B cell (primary cell): ENCODE measurements at regions not wholly inside any gene's neighbourhood (a gene's known extent, or its start where the extent isn't known, plus 50 kb on each side); places are given as distances from the start of the nearest gene placed in this dataset.

Experiments
- ATAC-seq: fragments of 200-7000 bp; cut with Tn5 transposase; one replicate; pipeline ENCODE4 v1.10.0; 2021; ENCODE audit warnings: low read depth, mild to moderate bottlenecking, moderate number of reproducible peaks, moderate library complexity
- CTCF ChIA-PET: fragments of 350-600 bp; sonication (Branson Sonifier 250); formaldehyde crosslinking; loops from one replicate; lab custom pipeline; 2021; ENCODE audit warnings: antibody characterized with exemption, inconsistent platforms; lab: Charles Lee
- POLR2A ChIA-PET: fragments of 350-600 bp; sonication (Branson Sonifier 250); formaldehyde crosslinking; loops from one replicate; lab custom pipeline; 2021; ENCODE audit warnings: antibody characterized with exemption; lab: Charles Lee
- DNase-seq: peaks from one replicate; pipeline ENCODE4 v3.0.0; 2013
- H2AFZ ChIP-seq: 2 replicates; pipeline ENCODE4 v1.6.1; 2012; ENCODE audit warnings: mild to moderate bottlenecking, low read depth, low read length; ENCODE audit not compliant: insufficient read depth, poor library complexity, severe bottlenecking
- H3K27ac ChIP-seq, 2 donors: 1 replicate in 1 of 2; 2 replicates in 1 of 2; pipeline ENCODE4 v1.5.1; 2012 to 2013; ENCODE audit warnings: low read length in 2 of 2, mild to moderate bottlenecking in 2 of 2, moderate library complexity in 1 of 2
- H3K27me3 ChIP-seq, 4 experiments: fragments of 200-600 bp in 1 of 4; sonication (generic) in 1 of 4; replicated peaks in 1 of 4; 1 replicate in 2 of 4; 2 replicates in 2 of 4; pipeline versions ENCODE4 v1.6.1 to v1.7.0; 2013 to 2016; ENCODE audit warnings: low read length in 3 of 4, mild to moderate bottlenecking in 2 of 4, mixed read lengths in 1 of 4, moderate library complexity in 1 of 4; ENCODE audit not compliant: insufficient read depth in 4 of 4, control insufficient read depth in 3 of 4; ENCODE audit errors: control extremely low read depth in 1 of 4
- H3K36me3 ChIP-seq, 2 experiments: replicated peaks in 1 of 2; 1 replicate in 1 of 2; 2 replicates in 1 of 2; pipeline versions ENCODE4 v1.6.1 to v1.7.1; 2013; ENCODE audit warnings: low read length in 1 of 2; ENCODE audit not compliant: insufficient read depth in 2 of 2, control insufficient read depth in 1 of 2; ENCODE audit errors: control extremely low read depth in 1 of 2, extremely low read depth in 1 of 2
- H3K4me1 ChIP-seq, 2 donors: fragments of 200-600 bp in 1 of 2; sonication (generic) in 1 of 2; 1 replicate in 1 of 2; 2 replicates in 1 of 2; pipeline versions ENCODE4 v1.5.1 to v1.6.1; 2013 to 2017; ENCODE audit warnings: low read length in 2 of 2; ENCODE audit not compliant: control insufficient read depth in 2 of 2, insufficient read depth in 2 of 2
- H3K4me2 ChIP-seq: replicated peaks from 2 replicates; pipeline ENCODE3; 2012; ENCODE audit warnings: mild to moderate bottlenecking, low read depth, low read length; ENCODE audit not compliant: poor library complexity, severe bottlenecking
- H3K4me3 ChIP-seq, 5 experiments: fragments of 200-600 bp in 1 of 5; sonication (generic) in 1 of 5; 1 replicate in 3 of 5; 2 replicates in 2 of 5; pipeline versions ENCODE4 v1.5.1 to v1.7.0; 2011 to 2016; ENCODE audit warnings: low read length in 4 of 5, mild to moderate bottlenecking in 4 of 5, low read depth in 2 of 5, control low read depth in 1 of 5, moderate library complexity in 1 of 5; ENCODE audit not compliant: insufficient read depth in 1 of 5; ENCODE audit errors: control extremely low read depth in 1 of 5, extremely low read depth in 1 of 5
- H3K79me2 ChIP-seq: fragments of 200-600 bp; sonication (generic); one replicate; pipeline ENCODE4 v1.6.0; 2016; ENCODE audit warnings: low read length; ENCODE audit not compliant: control insufficient read depth, insufficient read depth
- H3K9ac ChIP-seq: fragments of 200-600 bp; sonication (generic); 2 replicates; pipeline ENCODE4 v1.6.1; 2017; ENCODE audit warnings: mild to moderate bottlenecking, low read length, moderate library complexity
- H3K9me3 ChIP-seq, 3 donors: one replicate each; pipeline versions ENCODE4 v1.6.1 to v1.7.1; 2013; ENCODE audit warnings: low read length in 2 of 3; ENCODE audit not compliant: control insufficient read depth in 2 of 3, insufficient read depth in 1 of 3; ENCODE audit errors: control extremely low read depth in 1 of 3
- H4K20me1 ChIP-seq: 2 replicates; pipeline ENCODE4 v1.6.0; 2012; ENCODE audit warnings: mild to moderate bottlenecking, low read length; ENCODE audit not compliant: insufficient read depth, control insufficient read depth, poor library complexity, severe bottlenecking
- H3K27ac Mint-ChIP-seq: one replicate; pipeline ENCODE4 v1.8.0; 2021; ENCODE audit warnings: mixed read lengths
- H3K27me3 Mint-ChIP-seq: one replicate; pipeline ENCODE4 v1.8.0; 2021; ENCODE audit warnings: mixed read lengths
- H3K4me1 Mint-ChIP-seq: one replicate; pipeline ENCODE4 v1.8.0; 2021; ENCODE audit warnings: mixed read lengths
- H3K4me3 Mint-ChIP-seq: one replicate; pipeline ENCODE4 v1.8.0; 2021; ENCODE audit warnings: mixed read lengths
- H3K9me3 Mint-ChIP-seq: one replicate; pipeline ENCODE4 v1.8.0; 2022; ENCODE audit warnings: mixed read lengths; ENCODE audit not compliant: insufficient read depth
- CTCF ChIP-seq: fragments of 200-600 bp; IDR thresholded peaks from one replicate; pipeline ENCODE4 v1.8.0; 2022; ENCODE audit warnings: antibody characterized with exemption, mild to moderate bottlenecking
- EZH2 ChIP-seq: IDR thresholded peaks from 2 replicates; pipeline ENCODE4 v1.6.1; 2012; ENCODE audit warnings: borderline replicate concordance, low read depth, mild to moderate bottlenecking, moderate library complexity, low read length; ENCODE audit not compliant: insufficient read depth, poor library complexity, severe bottlenecking
- WGBS: methylation state at CpG from one replicate; pipeline ENCODE4 v1.1.5; 2013; ENCODE audit warnings: missing lambda C conversion rate; ENCODE audit not compliant: insufficient coverage; 5-methylcytosine and 5-hydroxymethylcytosine counted together
- intact Hi-C: fragments of 100-400 bp; cut with micrococcal nuclease; formaldehyde crosslinking; loops from one replicate; pipeline ENCODE4 v1.10.0; 2022

GRCh38 chr7:67463316-67463715, 466.7 kb downstream of the TYW1 start:
- no peak for ATAC-seq
- no peaks in the 10 kb centered on the region for H3K27me3 ChIP-seq
- Mint-ChIP-seq H3K27me3 (peaks cover 7% of the 10 kb centered on the region), H3K4me3 (no peak overlapping the region), H3K9me3 (peaks cover 7% of the 10 kb centered on the region), H3K4me1 (no peaks in the 10 kb centered on the region), H3K27ac (no peak overlapping the region)
- no peak overlapping the region for H2AFZ ChIP-seq
- no peak for DNase-seq
- POLR2A ChIA-PET: no interaction called here
- H3K27ac ChIP-seq: no peak overlapping the region
- no peak overlapping the region for H3K4me3 ChIP-seq
- H3K4me1 ChIP-seq: no peaks in the 10 kb centered on the region
- 60% methylated on average over 1 of the region's 1 CpG for WGBS
- CTCF ChIA-PET: no interaction called here
- peaks cover 0 to 15% (median 0%) of the 10 kb centered on the region in 3 donors for H3K9me3 ChIP-seq
- no peak overlapping the region for H3K4me2 ChIP-seq
- H3K9ac ChIP-seq: no peak overlapping the region
- no peaks in the 10 kb centered on the region for H3K36me3 ChIP-seq
- no peaks in the 10 kb centered on the region for H3K79me2 ChIP-seq
- intact Hi-C loops: no loop called here
- H4K20me1 ChIP-seq: no peaks in the 10 kb centered on the region
- TF ChIP-seq CTCF: no peak
- TF ChIP-seq EZH2: no peak

GRCh38 chr7:67463983-67464382, 467.4 kb downstream of the TYW1 start:
- H3K27me3 Mint-ChIP-seq: peaks cover 6% of the 10 kb centered on the region
- intact Hi-C loops: no loop called here
- no peaks in the 10 kb centered on the region for H4K20me1 ChIP-seq
- no peak for DNase-seq
- H3K4me1 ChIP-seq: no peaks in the 10 kb centered on the region
- CTCF ChIA-PET: no interaction called here
- no peak overlapping the region for H3K27ac Mint-ChIP-seq
- H3K9ac ChIP-seq: no peak overlapping the region
- 100% methylated on average over 1 of the region's 1 CpG for WGBS
- TF ChIP-seq EZH2 (no peak), CTCF (no peak)
- POLR2A ChIA-PET: no interaction called here
- H3K4me3 Mint-ChIP-seq: no peak overlapping the region
- H3K9me3 Mint-ChIP-seq: peaks cover 10% of the 10 kb centered on the region
- ATAC-seq: no peak
- peaks cover 0 to 15% (median 0%) of the 10 kb centered on the region in 3 donors for H3K9me3 ChIP-seq
- H3K4me3 ChIP-seq: no peak overlapping the region
- no peaks in the 10 kb centered on the region for H3K4me1 Mint-ChIP-seq
- H3K36me3 ChIP-seq: no peaks in the 10 kb centered on the region
- no peaks in the 10 kb centered on the region for H3K79me2 ChIP-seq
- H3K27ac ChIP-seq: no peak overlapping the region
- no peak overlapping the region for H2AFZ ChIP-seq
- H3K4me2 ChIP-seq: no peak overlapping the region
- no peaks in the 10 kb centered on the region for H3K27me3 ChIP-seq
